Fibroblast of the aortic adventitia (primary cell): ENCODE measurements at regions not wholly inside any gene's neighbourhood (a gene's known extent, or its start where the extent isn't known, plus 50 kb on each side); places are given as distances from the start of the nearest gene placed in this dataset.
A peak's percentile ranks its signal among the peaks of the same experiment; 100 is the strongest.

Experiments used
- DNase-seq: peaks from one replicate; pipeline ENCODE4 v3.0.0-alpha.2; 2010; ENCODE audit warnings: low read depth
- H3K4me3 ChIP-seq: 2 replicates; pipeline ENCODE4 v1.5.1; 2011; ENCODE audit warnings: low read depth, mild to moderate bottlenecking, control low read depth, low read length, moderate library complexity
- TF ChIP-seq, protein P1 (sequence below): IDR thresholded peaks from 2 replicates; pipeline ENCODE4 v1.5.1; 2011; ENCODE audit warnings: mild to moderate bottlenecking, low read length, control low read depth, inconsistent platforms; ENCODE audit not compliant: insufficient read depth

DNA sequence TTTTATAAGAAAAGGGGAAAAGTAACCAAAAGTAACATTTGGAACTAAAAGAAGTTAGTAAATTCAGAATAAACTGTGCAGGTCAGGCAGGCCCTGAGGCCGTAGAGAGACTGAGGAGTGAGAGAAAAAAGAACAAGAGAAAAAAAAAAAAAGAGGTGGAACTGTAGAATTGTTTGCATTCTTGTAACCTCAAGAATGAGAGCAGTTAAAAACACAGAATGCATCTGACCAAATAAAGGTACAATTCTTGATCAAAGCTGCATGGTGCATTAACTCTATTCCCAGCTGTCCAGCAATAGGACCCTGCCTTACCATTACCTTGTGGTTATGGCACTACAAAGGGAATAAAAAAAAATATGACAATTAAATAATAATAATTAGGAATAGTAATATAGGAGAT lies 170.1 kb upstream of the SEMA3A start:
- TF ChIP-seq, protein P1, sequence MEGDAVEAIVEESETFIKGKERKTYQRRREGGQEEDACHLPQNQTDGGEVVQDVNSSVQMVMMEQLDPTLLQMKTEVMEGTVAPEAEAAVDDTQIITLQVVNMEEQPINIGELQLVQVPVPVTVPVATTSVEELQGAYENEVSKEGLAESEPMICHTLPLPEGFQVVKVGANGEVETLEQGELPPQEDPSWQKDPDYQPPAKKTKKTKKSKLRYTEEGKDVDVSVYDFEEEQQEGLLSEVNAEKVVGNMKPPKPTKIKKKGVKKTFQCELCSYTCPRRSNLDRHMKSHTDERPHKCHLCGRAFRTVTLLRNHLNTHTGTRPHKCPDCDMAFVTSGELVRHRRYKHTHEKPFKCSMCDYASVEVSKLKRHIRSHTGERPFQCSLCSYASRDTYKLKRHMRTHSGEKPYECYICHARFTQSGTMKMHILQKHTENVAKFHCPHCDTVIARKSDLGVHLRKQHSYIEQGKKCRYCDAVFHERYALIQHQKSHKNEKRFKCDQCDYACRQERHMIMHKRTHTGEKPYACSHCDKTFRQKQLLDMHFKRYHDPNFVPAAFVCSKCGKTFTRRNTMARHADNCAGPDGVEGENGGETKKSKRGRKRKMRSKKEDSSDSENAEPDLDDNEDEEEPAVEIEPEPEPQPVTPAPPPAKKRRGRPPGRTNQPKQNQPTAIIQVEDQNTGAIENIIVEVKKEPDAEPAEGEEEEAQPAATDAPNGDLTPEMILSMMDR, result no peak
- DNase-seq, result peak; percentile 13
- no peak overlapping the region for H3K4me3 ChIP-seq

- TF ChIP-seq, protein P1, result no peak
- DNase-seq, result no peak
- H3K4me3 ChIP-seq, result no peak overlapping the region
Measured at GRCh38 chr7:84363741-84364140, 169.2 kb upstream of the SEMA3A start.

DNA sequence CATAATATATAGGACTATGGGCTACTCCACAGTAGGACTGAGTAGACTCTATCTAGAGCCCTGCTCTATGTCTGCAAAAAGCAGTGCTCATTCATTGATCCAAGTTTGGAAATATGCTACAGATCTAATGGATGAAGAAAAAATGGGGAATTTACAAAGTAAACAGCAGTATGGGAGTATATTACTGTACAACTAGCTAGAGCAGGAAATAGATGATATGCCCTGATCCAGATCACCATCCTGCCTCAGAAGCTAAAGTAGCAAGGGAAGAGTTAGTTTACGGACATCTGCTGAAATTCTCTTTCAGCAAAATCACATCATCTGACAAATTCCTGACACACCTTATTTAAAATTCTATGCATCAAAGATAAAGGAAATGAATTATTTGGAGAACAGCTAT lies 168.2 kb upstream of the SEMA3A start:
- no peak overlapping the region for H3K4me3 ChIP-seq
- no peak for DNase-seq
- TF ChIP-seq, protein P1, result no peak

- TF ChIP-seq, protein P1, result no peak
- H3K4me3 ChIP-seq, result no peak overlapping the region
- DNase-seq, result no peak
Measured at GRCh38 chr7:84362360-84362759, 167.8 kb upstream of the SEMA3A start.

GRCh38 chr7:84354866-84355265 lies 160.3 kb upstream of the SEMA3A start:
- no peak overlapping the region for H3K4me3 ChIP-seq
- TF ChIP-seq, protein P1, result no peak
- no peak for DNase-seq

GRCh38 chr7:84354030-84354429 lies 159.4 kb upstream of the SEMA3A start:
- no peak for DNase-seq
- no peak overlapping the region for H3K4me3 ChIP-seq
- TF ChIP-seq, protein P1, result no peak

DNA sequence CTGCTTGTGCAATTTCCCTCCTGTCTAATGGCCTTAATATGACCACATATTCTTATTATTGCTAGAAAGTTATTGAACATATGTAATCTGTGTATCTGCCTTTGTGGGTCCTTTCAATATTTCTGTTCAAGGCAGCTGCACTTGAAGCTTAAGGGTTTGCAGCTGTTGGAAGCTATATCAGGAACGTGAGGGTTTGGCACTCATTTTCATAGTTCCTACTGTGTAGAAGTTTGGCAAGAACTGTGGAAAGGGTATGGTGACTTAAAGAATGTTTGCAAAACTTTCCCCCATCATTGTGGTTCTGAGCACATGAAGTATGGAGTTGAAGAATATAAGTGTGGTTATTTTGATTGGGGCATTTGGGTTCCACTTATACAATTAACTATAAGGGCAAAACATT lies 144.7 kb upstream of the SEMA3A start:
- DNase-seq, result peak; percentile 17
- H3K4me3 ChIP-seq, result no peak overlapping the region
- TF ChIP-seq, protein P1, result no peak
